ENCODE measurements at regions not wholly inside any gene's neighbourhood (a gene's known extent, or its start where the extent isn't known, plus 50 kb on each side); places are given as distances from the start of the nearest gene placed in this dataset.

DNA sequence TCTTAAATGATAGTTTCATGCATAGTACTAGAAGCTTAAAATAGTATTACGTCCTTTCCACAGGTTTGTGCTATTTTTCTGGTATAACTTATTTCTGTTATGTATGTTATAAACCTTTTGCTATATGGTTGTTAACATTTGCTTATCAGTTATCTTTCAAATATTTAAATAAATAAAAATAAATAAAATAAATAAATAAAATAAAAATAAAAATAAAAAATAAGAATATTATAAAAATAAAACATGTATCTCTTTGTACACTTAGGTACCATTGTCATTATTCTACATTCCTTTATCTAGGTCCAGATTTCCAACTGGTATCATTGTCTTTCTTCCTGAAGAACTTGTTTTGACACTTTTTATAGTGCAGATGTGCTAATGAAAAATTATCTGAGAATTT lies 1310.4 kb upstream of the SLC10A2 start:
- no peak overlapping the region for H4K8ac ChIP-seq (ENCODE audit: extremely low read depth, insufficient read depth, low read length)
- POLR2A ChIA-PET (ENCODE audit: partially characterized antibody), result no interaction called here
- H3K27ac ChIP-seq (ENCODE audit: low read depth, low read length), result no peak overlapping the region
- H4K20me1 ChIP-seq (replicated peaks in 1 of 2; ENCODE audit: control insufficient read depth in 1 of 2, insufficient read depth in 2 of 2, low read length in 2 of 2), result no peaks in the 10 kb centered on the region
- no peak overlapping the region for H2AFZ ChIP-seq (ENCODE audit: low read length)
- WGBS, 2 experiments (ENCODE audit: extremely low coverage in 1 of 2, insufficient coverage in 1 of 2, insufficient read length in 1 of 2, insufficient replicate concordance in 2 of 2, low coverage in 1 of 2, low lambda C conversion rate in 2 of 2, missing lambda C conversion rate in 1 of 2), result 100% methylated on average over 1 of the region's 1 CpG; no CpG with 5 or more reads in 1 of the 2 experiments
- no peak overlapping the region for H3K14ac ChIP-seq (ENCODE audit: insufficient read length)
- no peak overlapping the region for H2AK5ac ChIP-seq (ENCODE audit: low read depth, low read length)
- H2BK20ac ChIP-seq (ENCODE audit: low read length), result no peak overlapping the region
- no peaks in the 10 kb centered on the region for H3K36me3 ChIP-seq (ENCODE audit: control insufficient read depth in 2 of 4, insufficient read depth in 4 of 4, low read length in 3 of 4)
- DNase-seq (ENCODE audit: low read depth in 1 of 2, low spot score in 2 of 2), result no peak
- no peak overlapping the region for H2BK12ac ChIP-seq (ENCODE audit: low read depth, low read length)
- no peaks in the 10 kb centered on the region for H3K27me3 ChIP-seq (replicated peaks in 1 of 4; ENCODE audit: control insufficient read depth in 3 of 4, extremely low read depth in 1 of 4, insufficient read depth in 3 of 4, low read length in 3 of 4)
- H4K5ac ChIP-seq (ENCODE audit: insufficient read length, low read depth, low read length), result no peak overlapping the region
- H3K9ac ChIP-seq (replicated peaks in 1 of 4; ENCODE audit: extremely low read depth in 1 of 4, low read depth in 3 of 4, low read length in 3 of 4), result no peak overlapping the region
- no peak overlapping the region for H4K91ac ChIP-seq (replicated peaks; ENCODE audit: insufficient read length, low read length)
- peaks cover 3% of the 10 kb centered on the region in 2 experiments; a peak in 1 of 4 replicates for H3K9me3 ChIP-seq (ENCODE audit: insufficient read depth in 2 of 2, low read depth in 1 of 2, low read length in 1 of 2)
- no peaks in the 10 kb centered on the region for H3K4me1 ChIP-seq (replicated peaks in 1 of 4; ENCODE audit: control insufficient read depth in 3 of 4, insufficient read depth in 4 of 4, low read length in 3 of 4)
- no peak overlapping the region for H2BK15ac ChIP-seq (ENCODE audit: low read length)
- FAIRE-seq, result no peak
- no peak overlapping the region for H3K18ac ChIP-seq (ENCODE audit: extremely low read depth, low read length)
- H3K56ac ChIP-seq (replicated peaks; ENCODE audit: insufficient read length, low read depth, low read length), result no peak overlapping the region
- H3K79me2 ChIP-seq (ENCODE audit: control insufficient read depth in 1 of 2, insufficient read depth in 2 of 2, low read length in 2 of 2), result no peaks in the 10 kb centered on the region
- no peak overlapping the region for H3K4me2 ChIP-seq (ENCODE audit: insufficient read depth in 1 of 2, low read depth in 2 of 2, low read length in 2 of 2)
- H3K23ac ChIP-seq (ENCODE audit: insufficient read length), result no peak overlapping the region
- H3K4me3 ChIP-seq (ENCODE audit: extremely low read depth in 1 of 4, insufficient read depth in 2 of 4, low read depth in 3 of 4, low read length in 4 of 4), result no peak overlapping the region
- no peaks in the 10 kb centered on the region for H3K23me2 ChIP-seq (ENCODE audit: low read depth, low read length)
- no peak overlapping the region for H2BK5ac ChIP-seq (ENCODE audit: low read depth, low read length)
- H3K79me1 ChIP-seq (ENCODE audit: low read depth, low read length), result no peaks in the 10 kb centered on the region
- CTCF ChIA-PET (ENCODE audit: partially characterized antibody), result no interaction called here
- H2BK120ac ChIP-seq (replicated peaks; ENCODE audit: low read depth, low read length), result no peak overlapping the region
- no peak overlapping the region for H3K4ac ChIP-seq (replicated peaks; ENCODE audit: insufficient read length, low read depth, low read length)
- TF ChIP-seq SRF (IDR thresholded peaks at IDR 0.05; ENCODE audit: low read depth, low read length) (no peak), JUND (IDR thresholded peaks at IDR 0.05; ENCODE audit: low read length) (no peak), NRF1 (IDR thresholded peaks at IDR 0.05; ENCODE audit: low read depth, low read length) (no peak), ASH2L (IDR thresholded peaks at IDR 0.05; ENCODE audit: low read length) (no peak), SP2 (IDR thresholded peaks at IDR 0.05; ENCODE audit: low read length) (no peak), GTF2F1 (IDR thresholded peaks at IDR 0.05; ENCODE audit: borderline replicate concordance, low read depth, low read length) (no peak), ZNF274 (IDR thresholded peaks at IDR 0.05; ENCODE audit: borderline replicate concordance, extremely low read depth, low read length) (no peak), CREB1 (IDR thresholded peaks at IDR 0.05) (no peak), NANOG (IDR thresholded peaks at IDR 0.05; ENCODE audit: insufficient read depth, low read depth, low read length, poor library complexity, severe bottlenecking) (no peak), EP300 (IDR thresholded peaks at IDR 0.05; ENCODE audit: borderline replicate concordance in 1 of 2, low read depth in 2 of 2, low read length in 2 of 2) (no peak)
- TF ChIP-seq, protein P1, sequence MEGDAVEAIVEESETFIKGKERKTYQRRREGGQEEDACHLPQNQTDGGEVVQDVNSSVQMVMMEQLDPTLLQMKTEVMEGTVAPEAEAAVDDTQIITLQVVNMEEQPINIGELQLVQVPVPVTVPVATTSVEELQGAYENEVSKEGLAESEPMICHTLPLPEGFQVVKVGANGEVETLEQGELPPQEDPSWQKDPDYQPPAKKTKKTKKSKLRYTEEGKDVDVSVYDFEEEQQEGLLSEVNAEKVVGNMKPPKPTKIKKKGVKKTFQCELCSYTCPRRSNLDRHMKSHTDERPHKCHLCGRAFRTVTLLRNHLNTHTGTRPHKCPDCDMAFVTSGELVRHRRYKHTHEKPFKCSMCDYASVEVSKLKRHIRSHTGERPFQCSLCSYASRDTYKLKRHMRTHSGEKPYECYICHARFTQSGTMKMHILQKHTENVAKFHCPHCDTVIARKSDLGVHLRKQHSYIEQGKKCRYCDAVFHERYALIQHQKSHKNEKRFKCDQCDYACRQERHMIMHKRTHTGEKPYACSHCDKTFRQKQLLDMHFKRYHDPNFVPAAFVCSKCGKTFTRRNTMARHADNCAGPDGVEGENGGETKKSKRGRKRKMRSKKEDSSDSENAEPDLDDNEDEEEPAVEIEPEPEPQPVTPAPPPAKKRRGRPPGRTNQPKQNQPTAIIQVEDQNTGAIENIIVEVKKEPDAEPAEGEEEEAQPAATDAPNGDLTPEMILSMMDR (IDR thresholded peaks at IDR 0.05; ENCODE audit: control extremely low read depth in 1 of 3, insufficient read depth in 1 of 3, low read depth in 1 of 3, low read length in 3 of 3), result no peak
- TF ChIP-seq, protein P2, sequence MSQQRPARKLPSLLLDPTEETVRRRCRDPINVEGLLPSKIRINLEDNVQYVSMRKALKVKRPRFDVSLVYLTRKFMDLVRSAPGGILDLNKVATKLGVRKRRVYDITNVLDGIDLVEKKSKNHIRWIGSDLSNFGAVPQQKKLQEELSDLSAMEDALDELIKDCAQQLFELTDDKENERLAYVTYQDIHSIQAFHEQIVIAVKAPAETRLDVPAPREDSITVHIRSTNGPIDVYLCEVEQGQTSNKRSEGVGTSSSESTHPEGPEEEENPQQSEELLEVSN (IDR thresholded peaks at IDR 0.05), result no peak
